ENCODE measurements at regions not wholly inside any gene's neighbourhood (a gene's known extent, or its start where the extent isn't known, plus 50 kb on each side); places are given as distances from the start of the nearest gene placed in this dataset.

- TF ChIP-seq CTCF (IDR thresholded peaks at IDR 0.05; ENCODE audit: insufficient read depth, low read depth, low read length) = no peak
- TF ChIP-seq EZH2 (IDR thresholded peaks at IDR 0.05; ENCODE audit: insufficient read depth, low read length) = no peak
Measured at GRCh38 chr1:221444346-221444745, 297.5 kb downstream of the DUSP10 start.

Measured in astrocyte (in vitro differentiated cells and primary cell).